ENCODE measurements at regions not wholly inside any gene's neighbourhood (a gene's known extent, or its start where the extent isn't known, plus 50 kb on each side); places are given as distances from the start of the nearest gene placed in this dataset.

- H3K27me3 ChIP-seq (replicated peaks; ENCODE audit: insufficient read depth, low read depth, low read length, poor library complexity), result no peaks in the 10 kb centered on the region
- ChIA-PET CTCF (no interaction called here), POLR2A (ENCODE audit: low non-redundant PET) (no interaction called here)
- H3K27ac ChIP-seq (ENCODE audit: low read depth, low read length, poor library complexity, severe bottlenecking), result no peak overlapping the region
- DNase-seq (ENCODE audit: low spot score), result no peak
- intact Hi-C loops (cut with micrococcal nuclease; ENCODE audit: unreplicated experiment), result no loop called here
- H3K4me3 ChIP-seq (ENCODE audit: low read depth, low read length, poor library complexity, severe bottlenecking), result no peak overlapping the region
- BruUV-seq (replicated peaks), result no TSS peak
- H3K36me3 ChIP-seq (ENCODE audit: insufficient read depth, low read length, poor library complexity, severe bottlenecking), result no peaks in the 10 kb centered on the region
- TF ChIP-seq EZH2 (IDR thresholded peaks at IDR 0.05; ENCODE audit: borderline replicate concordance, low read depth, low read length, poor library complexity, severe bottlenecking) (no peak), CTCF (conservative IDR thresholded peaks at IDR 0.05; ENCODE audit: low read depth, low read length) (no peak)
- no peaks in the 10 kb centered on the region for H3K9me3 ChIP-seq (ENCODE audit: low read depth, low read length, poor library complexity, severe bottlenecking)
- no peaks in the 10 kb centered on the region for H3K4me1 ChIP-seq (ENCODE audit: insufficient read depth, low read length, poor library complexity, severe bottlenecking)
Measured at GRCh38 chr14:101028971-101029667, 125.6 kb upstream of the RTL1 start.

GRCh38 chr14:101029668-101030290 lies 126.3 kb upstream of the RTL1 start:
- Histone ChIP-seq H3K27me3 (replicated peaks; ENCODE audit: insufficient read depth, low read depth, low read length, poor library complexity) (no peaks in the 10 kb centered on the region), H3K9me3 (ENCODE audit: low read depth, low read length, poor library complexity, severe bottlenecking) (no peaks in the 10 kb centered on the region), H3K4me3 (ENCODE audit: low read depth, low read length, poor library complexity, severe bottlenecking) (no peak overlapping the region), H3K4me1 (ENCODE audit: insufficient read depth, low read length, poor library complexity, severe bottlenecking) (no peaks in the 10 kb centered on the region), H3K27ac (ENCODE audit: low read depth, low read length, poor library complexity, severe bottlenecking) (no peak overlapping the region), H3K36me3 (ENCODE audit: insufficient read depth, low read length, poor library complexity, severe bottlenecking) (no peaks in the 10 kb centered on the region)
- ChIA-PET CTCF (no interaction called here), POLR2A (ENCODE audit: low non-redundant PET) (no interaction called here)
- intact Hi-C loops (cut with micrococcal nuclease; ENCODE audit: unreplicated experiment), result no loop called here
- no peak for DNase-seq (ENCODE audit: low spot score)
- TF ChIP-seq CTCF (conservative IDR thresholded peaks at IDR 0.05; ENCODE audit: low read depth, low read length) (no peak), EZH2 (IDR thresholded peaks at IDR 0.05; ENCODE audit: borderline replicate concordance, low read depth, low read length, poor library complexity, severe bottlenecking) (no peak)
- BruUV-seq (replicated peaks), result no TSS peak

GRCh38 chr14:101030586-101030985 lies 127.1 kb upstream of the RTL1 start:
- Histone ChIP-seq H3K4me1 (ENCODE audit: insufficient read depth, low read length, poor library complexity, severe bottlenecking) (no peaks in the 10 kb centered on the region), H3K27me3 (replicated peaks; ENCODE audit: insufficient read depth, low read depth, low read length, poor library complexity) (no peaks in the 10 kb centered on the region), H3K9me3 (ENCODE audit: low read depth, low read length, poor library complexity, severe bottlenecking) (no peaks in the 10 kb centered on the region), H3K27ac (ENCODE audit: low read depth, low read length, poor library complexity, severe bottlenecking) (no peak overlapping the region), H3K4me3 (ENCODE audit: low read depth, low read length, poor library complexity, severe bottlenecking) (no peak overlapping the region), H3K36me3 (ENCODE audit: insufficient read depth, low read length, poor library complexity, severe bottlenecking) (no peaks in the 10 kb centered on the region)
- POLR2A ChIA-PET (ENCODE audit: low non-redundant PET), result no interaction called here
- CTCF ChIA-PET, result no interaction called here
- intact Hi-C loops (cut with micrococcal nuclease; ENCODE audit: unreplicated experiment), result no loop called here
- TF ChIP-seq EZH2 (IDR thresholded peaks at IDR 0.05; ENCODE audit: borderline replicate concordance, low read depth, low read length, poor library complexity, severe bottlenecking), result no peak
- no TSS peak for BruUV-seq (replicated peaks)
- no peak for DNase-seq (ENCODE audit: low spot score)

- ChIA-PET CTCF (no interaction called here), POLR2A (ENCODE audit: low non-redundant PET) (no interaction called here)
- intact Hi-C loops (cut with micrococcal nuclease; ENCODE audit: unreplicated experiment), result no loop called here
- Histone ChIP-seq H3K9me3 (ENCODE audit: low read depth, low read length, poor library complexity, severe bottlenecking) (no peaks in the 10 kb centered on the region), H3K27ac (ENCODE audit: low read depth, low read length, poor library complexity, severe bottlenecking) (no peak overlapping the region), H3K4me1 (ENCODE audit: insufficient read depth, low read length, poor library complexity, severe bottlenecking) (no peaks in the 10 kb centered on the region), H3K27me3 (replicated peaks; ENCODE audit: insufficient read depth, low read depth, low read length, poor library complexity) (no peaks in the 10 kb centered on the region), H3K36me3 (ENCODE audit: insufficient read depth, low read length, poor library complexity, severe bottlenecking) (no peaks in the 10 kb centered on the region), H3K4me3 (ENCODE audit: low read depth, low read length, poor library complexity, severe bottlenecking) (no peak overlapping the region)
- BruUV-seq (replicated peaks), result no TSS peak
- no peak for DNase-seq (ENCODE audit: low spot score)
- no peak for TF ChIP-seq EZH2 (IDR thresholded peaks at IDR 0.05; ENCODE audit: borderline replicate concordance, low read depth, low read length, poor library complexity, severe bottlenecking)
- TF ChIP-seq CTCF (conservative IDR thresholded peaks at IDR 0.05; ENCODE audit: low read depth, low read length), result no peak
Measured at GRCh38 chr14:101031186-101031585, 127.7 kb upstream of the RTL1 start.

Measured in A673 (cell line).